Loucy (cell line): ENCODE measurements at regions not wholly inside any gene's neighbourhood (a gene's known extent, or its start where the extent isn't known, plus 50 kb on each side); places are given as distances from the start of the nearest gene placed in this dataset.

Experiments
- H2AFZ ChIP-seq: fragments of 200-600 bp; sonication (generic); 2 replicates; pipeline ENCODE4 v1.6.0; 2016; ENCODE audit warnings: antibody characterized with exemption, mild to moderate bottlenecking, low read length, moderate library complexity
- H3F3A ChIP-seq: fragments of 200-600 bp; 2 replicates; pipeline ENCODE4 v1.6.0; 2016; ENCODE audit warnings: antibody characterized with exemption, low read depth, mild to moderate bottlenecking
- H3K27me3 ChIP-seq: fragments of 200-600 bp; sonication (generic); 2 replicates; pipeline ENCODE4 v1.6.1; 2014; ENCODE audit warnings: low read length, mild to moderate bottlenecking; ENCODE audit not compliant: insufficient read depth, poor library complexity, severe bottlenecking
- H3K36me3 ChIP-seq: fragments of 200-600 bp; sonication (generic); 2 replicates; pipeline ENCODE4 v1.6.1; 2016; ENCODE audit warnings: low read length; ENCODE audit not compliant: insufficient read depth
- H3K4me1 ChIP-seq: fragments of 200-600 bp; sonication (generic); 2 replicates; pipeline ENCODE4 v1.5.1; 2014; ENCODE audit warnings: low read length, mild to moderate bottlenecking; ENCODE audit not compliant: insufficient read depth, poor library complexity, severe bottlenecking
- H3K4me2 ChIP-seq: fragments of 200-600 bp; sonication (generic); 2 replicates; pipeline ENCODE4 v1.6.0; 2014; ENCODE audit warnings: antibody characterized with exemption, low read length, low read depth, mild to moderate bottlenecking; ENCODE audit not compliant: poor library complexity, severe bottlenecking
- H3K4me3 ChIP-seq: fragments of 200-600 bp; sonication (generic); 2 replicates; pipeline ENCODE4 v1.5.1; 2014; ENCODE audit warnings: low read length, mild to moderate bottlenecking, mixed read lengths; ENCODE audit not compliant: poor library complexity, severe bottlenecking
- H3K79me2 ChIP-seq: fragments of 200-600 bp; sonication (generic); 2 replicates; pipeline ENCODE4 v1.6.1; 2014; ENCODE audit warnings: low read length; ENCODE audit not compliant: insufficient read depth
- H3K9ac ChIP-seq: fragments of 200-600 bp; sonication (generic); 2 replicates; pipeline ENCODE4 v1.6.0; 2014; ENCODE audit warnings: mild to moderate bottlenecking, low read depth, low read length, moderate library complexity; ENCODE audit not compliant: poor library complexity, severe bottlenecking
- H3K9me2 ChIP-seq: fragments of 200-600 bp; sonication (generic); replicated peaks from 2 replicates; pipeline ENCODE4 v1.6.1; 2016; ENCODE audit warnings: low read depth, low read length, mixed read lengths
- H3K9me3 ChIP-seq: fragments of 200-600 bp; sonication (generic); 2 replicates; pipeline ENCODE4 v1.6.1; 2014; ENCODE audit warnings: mild to moderate bottlenecking, antibody characterized with exemption, low read length, low read depth; ENCODE audit not compliant: insufficient read depth
- H4K20me1 ChIP-seq: fragments of 200-600 bp; sonication (generic); 2 replicates; pipeline ENCODE4 v1.6.0; 2014; ENCODE audit warnings: antibody characterized with exemption, low read length, mild to moderate bottlenecking; ENCODE audit not compliant: insufficient read depth, poor library complexity, severe bottlenecking
- EZH2phosphoT487 ChIP-seq: fragments of 200-600 bp; IDR thresholded peaks from 2 replicates; pipeline ENCODE4 v1.6.1; 2018; ENCODE audit warnings: antibody characterized with exemption, mild to moderate bottlenecking, moderate library complexity, borderline replicate concordance
- TF ChIP-seq, protein P1 (sequence below): fragments of 200-600 bp; sonication (generic); conservative IDR thresholded peaks from 2 replicates; pipeline ENCODE4 v1.5.1; 2014; ENCODE audit warnings: mild to moderate bottlenecking, antibody characterized with exemption, low read length

DNA sequence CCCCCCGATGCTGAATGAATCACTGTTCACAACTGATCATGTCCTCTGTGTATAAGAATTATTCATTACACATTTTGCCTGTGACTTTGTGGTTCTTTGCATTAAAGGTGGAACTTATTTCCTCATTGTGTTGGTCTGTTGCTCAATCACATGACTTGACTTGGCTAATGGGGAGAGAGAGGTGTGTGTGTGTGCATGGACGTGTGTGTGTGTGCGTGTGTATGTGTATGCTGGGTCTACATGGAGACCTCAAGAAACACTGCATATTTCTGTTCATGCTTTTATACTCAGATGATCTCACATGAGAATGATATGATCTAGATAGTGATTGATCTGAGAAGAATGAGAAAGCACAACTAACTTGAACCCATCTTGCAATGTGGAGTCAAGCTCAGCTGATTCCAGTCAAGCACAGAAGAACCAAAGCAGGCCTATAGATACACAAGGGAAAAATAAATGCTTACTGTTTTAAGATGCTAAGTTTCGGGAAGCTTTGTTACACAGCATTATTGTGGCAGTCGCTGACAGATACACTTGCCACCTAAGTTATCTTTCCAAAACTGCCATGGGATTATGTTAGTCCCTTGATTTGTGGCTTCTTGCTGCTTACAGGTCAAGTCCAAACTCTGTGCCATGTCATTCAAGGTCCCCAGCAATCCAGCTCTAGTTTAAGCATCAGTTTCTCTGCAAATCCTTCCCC lies 167.9 kb upstream of the ZFHX3 start:
- no peaks in the 10 kb centered on the region for H3F3A ChIP-seq
- no peak overlapping the region for H2AFZ ChIP-seq
- no peaks in the 10 kb centered on the region for H3K79me2 ChIP-seq
- H3K4me1 ChIP-seq, result peaks cover 5% of the 10 kb centered on the region
- no peaks in the 10 kb centered on the region for H3K27me3 ChIP-seq
- no peaks in the 10 kb centered on the region for H4K20me1 ChIP-seq
- H3K9me2 ChIP-seq, result no peaks in the 10 kb centered on the region
- TF ChIP-seq EZH2phosphoT487, result no peak
- TF ChIP-seq, protein P1, sequence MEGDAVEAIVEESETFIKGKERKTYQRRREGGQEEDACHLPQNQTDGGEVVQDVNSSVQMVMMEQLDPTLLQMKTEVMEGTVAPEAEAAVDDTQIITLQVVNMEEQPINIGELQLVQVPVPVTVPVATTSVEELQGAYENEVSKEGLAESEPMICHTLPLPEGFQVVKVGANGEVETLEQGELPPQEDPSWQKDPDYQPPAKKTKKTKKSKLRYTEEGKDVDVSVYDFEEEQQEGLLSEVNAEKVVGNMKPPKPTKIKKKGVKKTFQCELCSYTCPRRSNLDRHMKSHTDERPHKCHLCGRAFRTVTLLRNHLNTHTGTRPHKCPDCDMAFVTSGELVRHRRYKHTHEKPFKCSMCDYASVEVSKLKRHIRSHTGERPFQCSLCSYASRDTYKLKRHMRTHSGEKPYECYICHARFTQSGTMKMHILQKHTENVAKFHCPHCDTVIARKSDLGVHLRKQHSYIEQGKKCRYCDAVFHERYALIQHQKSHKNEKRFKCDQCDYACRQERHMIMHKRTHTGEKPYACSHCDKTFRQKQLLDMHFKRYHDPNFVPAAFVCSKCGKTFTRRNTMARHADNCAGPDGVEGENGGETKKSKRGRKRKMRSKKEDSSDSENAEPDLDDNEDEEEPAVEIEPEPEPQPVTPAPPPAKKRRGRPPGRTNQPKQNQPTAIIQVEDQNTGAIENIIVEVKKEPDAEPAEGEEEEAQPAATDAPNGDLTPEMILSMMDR, result no peak
- H3K4me3 ChIP-seq, result no peak overlapping the region
- no peak overlapping the region for H3K4me2 ChIP-seq
- no peaks in the 10 kb centered on the region for H3K9me3 ChIP-seq
- H3K36me3 ChIP-seq, result no peaks in the 10 kb centered on the region
- H3K9ac ChIP-seq, result no peak overlapping the region

DNA sequence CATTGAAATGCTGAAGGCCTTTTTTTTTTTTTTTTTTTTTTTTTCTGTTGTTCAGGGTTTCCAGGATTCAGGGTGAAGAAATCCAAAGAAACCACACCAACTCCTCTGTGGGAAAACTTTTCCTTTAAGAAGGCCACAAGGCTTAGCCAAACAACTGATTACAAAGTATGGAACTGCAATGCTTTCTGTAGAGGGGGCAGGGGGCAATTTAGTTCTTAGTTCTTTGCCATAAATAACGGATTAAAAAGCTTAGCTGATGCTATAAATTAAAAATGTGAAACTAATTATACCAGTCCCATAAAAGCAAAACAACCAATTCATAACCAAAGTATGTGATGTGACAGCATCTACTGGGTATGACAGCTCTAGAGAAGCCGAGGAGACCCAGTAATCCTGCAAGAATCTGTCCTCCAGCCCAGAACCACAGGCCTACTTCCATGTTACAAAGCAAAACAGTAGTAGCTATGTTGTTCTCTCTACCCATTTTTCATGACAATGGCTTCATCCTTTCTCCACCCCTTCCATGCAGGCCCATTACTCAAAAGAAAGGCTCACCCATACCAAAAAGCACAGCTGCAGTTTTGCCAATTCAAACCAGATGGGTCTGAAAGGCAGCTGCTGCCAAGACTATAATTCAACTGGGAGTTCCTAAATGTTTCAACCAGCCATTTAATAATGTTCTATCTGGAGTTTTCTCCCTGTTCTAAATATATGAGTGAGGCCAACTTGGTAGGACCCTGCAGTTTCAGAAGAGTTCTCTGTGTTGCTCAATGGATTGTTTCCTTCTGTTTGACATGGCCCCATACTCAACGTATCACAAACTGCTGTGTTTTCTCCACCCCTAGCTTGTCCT lies 167.1 kb upstream of the ZFHX3 start:
- Histone ChIP-seq H3K79me2 (no peaks in the 10 kb centered on the region), H3K9ac (no peak overlapping the region), H3K4me2 (no peak overlapping the region), H3K4me3 (no peak overlapping the region), H3K9me3 (no peaks in the 10 kb centered on the region), H3K36me3 (no peaks in the 10 kb centered on the region), H3K9me2 (no peaks in the 10 kb centered on the region), H3K4me1 (peaks cover 13% of the 10 kb centered on the region), H3F3A (no peaks in the 10 kb centered on the region), H2AFZ (no peak overlapping the region), H3K27me3 (no peaks in the 10 kb centered on the region), H4K20me1 (no peaks in the 10 kb centered on the region)
- TF ChIP-seq EZH2phosphoT487, result no peak
- TF ChIP-seq, protein P1, result no peak

DNA sequence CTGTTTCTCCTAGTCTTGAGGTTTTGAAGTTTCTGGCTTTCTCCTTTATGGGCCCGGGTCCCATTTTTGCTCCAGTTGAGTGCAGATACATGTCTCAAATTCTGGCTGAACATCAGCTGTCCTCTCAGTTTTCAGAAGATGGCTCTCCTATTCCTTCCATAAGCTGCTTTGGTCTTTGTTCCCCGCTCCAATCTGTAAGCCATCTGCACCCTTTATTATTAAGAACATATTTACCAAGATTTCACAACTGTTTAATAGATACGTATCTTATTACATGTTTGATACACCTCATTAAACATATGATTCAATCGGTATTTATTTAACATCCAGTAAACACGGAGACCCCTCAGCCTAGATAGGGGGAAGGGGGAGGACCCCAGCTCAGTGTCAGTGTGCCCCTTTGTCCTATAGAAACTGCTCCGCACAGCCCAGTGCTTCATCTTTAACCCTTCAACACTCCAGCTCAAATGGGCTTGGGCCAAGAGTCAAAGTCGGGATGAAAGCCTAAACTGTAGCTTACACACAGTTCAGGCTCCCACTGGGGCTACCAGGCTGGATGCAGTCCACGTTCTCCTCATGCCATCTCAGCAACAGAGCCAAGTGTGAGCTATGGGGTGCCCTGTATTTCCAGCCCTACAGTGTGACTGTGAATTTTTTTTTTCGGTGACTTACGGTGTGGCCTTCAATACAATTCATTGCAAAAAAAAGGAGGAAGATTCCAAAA lies 166.0 kb upstream of the ZFHX3 start:
- Histone ChIP-seq H3K4me1 (peaks cover 18% of the 10 kb centered on the region), H3K4me3 (no peak overlapping the region), H3K27me3 (no peaks in the 10 kb centered on the region), H3K9me3 (no peaks in the 10 kb centered on the region), H3K4me2 (no peak overlapping the region), H3K79me2 (no peaks in the 10 kb centered on the region), H3K9ac (no peak overlapping the region), H3K36me3 (no peaks in the 10 kb centered on the region), H2AFZ (no peak overlapping the region), H4K20me1 (no peaks in the 10 kb centered on the region), H3K9me2 (no peaks in the 10 kb centered on the region), H3F3A (no peaks in the 10 kb centered on the region)
- no peak for TF ChIP-seq EZH2phosphoT487
- TF ChIP-seq, protein P1, result no peak
